Subcutaneous abdominal adipose tissue (tissue), 5 donors: ENCODE measurements at regions not wholly inside any gene's neighbourhood (a gene's known extent, or its start where the extent isn't known, plus 50 kb on each side); places are given as distances from the start of the nearest gene placed in this dataset.

Experiments
- H3K27ac ChIP-seq: one replicate; pipeline ENCODE4 v1.7.0; 2013; ENCODE audit warnings: low read depth, mild to moderate bottlenecking, inconsistent platforms, low read length, moderate library complexity
- H3K27me3 ChIP-seq, 5 donors: one replicate each; pipeline ENCODE4 v1.7.0; 2013; ENCODE audit warnings: low read length in 5 of 5, inconsistent platforms in 1 of 5; ENCODE audit not compliant: control insufficient read depth in 5 of 5, insufficient read depth in 4 of 5
- H3K36me3 ChIP-seq, 5 donors: one replicate each; pipeline ENCODE4 v1.7.0; 2013; ENCODE audit warnings: low read length in 5 of 5; ENCODE audit not compliant: control insufficient read depth in 5 of 5, insufficient read depth in 5 of 5
- H3K4me1 ChIP-seq, 5 donors: one replicate each; pipeline ENCODE4 v1.7.0; 2013; ENCODE audit warnings: low read length in 5 of 5, mild to moderate bottlenecking in 3 of 5, moderate library complexity in 1 of 5; ENCODE audit not compliant: control insufficient read depth in 5 of 5, insufficient read depth in 5 of 5
- H3K4me3 ChIP-seq, 5 donors: one replicate each; pipeline ENCODE4 v1.7.0; 2013; ENCODE audit warnings: low read length in 5 of 5, low read depth in 1 of 5
- H3K9ac ChIP-seq, 5 donors: one replicate each; pipeline ENCODE4 v1.7.0; 2013; ENCODE audit warnings: low read length in 5 of 5, mild to moderate bottlenecking in 4 of 5, moderate library complexity in 3 of 5
- H3K9me3 ChIP-seq, 5 donors: one replicate each; pipeline ENCODE4 v1.7.0; 2013; ENCODE audit warnings: low read length in 5 of 5; ENCODE audit not compliant: control insufficient read depth in 5 of 5
- donor health status: healthy.
- donor health status: healthy.
- donor health status: healthy.
- donor health status: healthy.
- donor health status: healthy.

GRCh38 chr14:71662291-71662790, 269.9 kb upstream of the RGS6 start:
- Histone ChIP-seq H3K27me3 (no peaks in the 10 kb centered on the region), H3K36me3 (peaks cover 0 to 16% (median 8%) of the 10 kb centered on the region in 5 donors), H3K9ac (no peak overlapping the region), H3K27ac (no peak overlapping the region), H3K4me3 (no peak overlapping the region), H3K9me3 (no peaks in the 10 kb centered on the region), H3K4me1 (peaks cover 0 to 23% (median 5%) of the 10 kb centered on the region in 5 donors)

GRCh38 chr14:71665157-71665556, 267.1 kb upstream of the RGS6 start:
- no peaks in the 10 kb centered on the region for H3K9me3 ChIP-seq
- peaks cover 0 to 10% (median 0%) of the 10 kb centered on the region in 5 donors for H3K4me1 ChIP-seq
- H3K27me3 ChIP-seq = no peaks in the 10 kb centered on the region

DNA sequence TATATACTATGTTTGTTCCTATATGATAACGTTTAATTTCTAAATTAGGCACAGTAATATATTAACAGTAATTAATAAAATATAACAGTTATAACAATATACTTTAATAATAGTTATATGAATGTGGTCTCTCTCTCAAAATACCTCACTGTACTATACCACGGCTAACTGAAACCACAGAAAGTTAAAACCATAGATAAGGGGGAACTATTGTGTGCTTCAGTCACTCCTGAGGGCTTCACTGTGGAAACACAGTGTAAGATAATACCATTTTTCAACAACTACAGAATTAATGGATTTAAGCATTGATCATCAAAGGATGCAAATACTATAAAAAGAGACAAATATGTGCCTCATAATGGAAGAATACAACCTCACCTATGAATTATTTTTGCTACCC, 266.4 kb upstream of the RGS6 start:
- Histone ChIP-seq H3K27ac (no peak overlapping the region), H3K36me3 (peaks cover 0 to 15% (median 8%) of the 10 kb centered on the region in 5 donors), H3K9ac (no peak overlapping the region), H3K4me1 (peaks cover 0 to 10% (median 0%) of the 10 kb centered on the region in 5 donors), H3K27me3 (no peaks in the 10 kb centered on the region), H3K4me3 (no peak overlapping the region), H3K9me3 (no peaks in the 10 kb centered on the region)

More at GRCh38 chr14:71665157-71665556, 267.1 kb upstream of the RGS6 start:
- Histone ChIP-seq H3K4me3 (no peak overlapping the region), H3K9ac (no peak overlapping the region), H3K36me3 (peaks cover 0 to 16% (median 8%) of the 10 kb centered on the region in 5 donors), H3K27ac (no peak overlapping the region)

DNA sequence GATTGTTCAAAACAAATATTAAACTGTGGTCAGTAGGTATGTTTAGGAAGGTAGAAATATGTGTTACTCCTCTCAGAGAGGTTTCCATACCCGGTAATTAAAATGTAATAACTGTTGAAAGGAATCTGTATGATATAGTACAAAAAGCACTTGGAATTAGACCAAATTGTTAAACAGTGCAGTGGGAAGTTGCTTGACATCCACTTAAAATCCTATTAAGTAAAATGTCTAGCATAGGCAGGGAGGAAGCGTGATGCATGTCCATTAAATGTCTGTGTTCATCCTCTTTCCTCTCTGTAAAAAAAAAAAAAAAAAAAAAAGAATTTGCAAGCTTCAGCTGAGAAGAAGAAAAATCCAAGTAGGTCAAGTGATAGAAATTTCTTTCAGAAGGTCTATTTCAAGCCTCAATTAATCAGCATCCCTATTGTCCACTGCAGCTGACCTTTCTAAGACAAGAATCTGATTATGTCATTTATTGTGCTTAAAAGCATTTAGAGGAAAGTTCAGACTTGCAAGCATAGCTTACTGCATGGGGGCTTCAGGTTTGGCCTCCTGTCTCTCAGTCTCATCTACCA, 265.6 kb upstream of the RGS6 start:
- Histone ChIP-seq H3K27ac (no peak overlapping the region), H3K27me3 (no peaks in the 10 kb centered on the region), H3K4me3 (no peak overlapping the region), H3K9me3 (no peaks in the 10 kb centered on the region), H3K4me1 (peaks cover 0 to 10% (median 0%) of the 10 kb centered on the region in 5 donors), H3K9ac (no peak overlapping the region), H3K36me3 (peaks cover under 1 to 13% (median 4%) of the 10 kb centered on the region in 5 donors)

- H3K9ac ChIP-seq = no peak overlapping the region
- H3K27ac ChIP-seq = no peak overlapping the region
- H3K27me3 ChIP-seq = no peaks in the 10 kb centered on the region
- no peaks in the 10 kb centered on the region for H3K9me3 ChIP-seq
- H3K36me3 ChIP-seq = peaks cover 3 to 19% (median 6%) of the 10 kb centered on the region in 5 donors
- H3K4me3 ChIP-seq = no peak overlapping the region
- peaks cover 0 to 10% (median 0%) of the 10 kb centered on the region in 5 donors for H3K4me1 ChIP-seq
Observed at GRCh38 chr14:71668186-71668912, 263.9 kb upstream of the RGS6 start.

DNA sequence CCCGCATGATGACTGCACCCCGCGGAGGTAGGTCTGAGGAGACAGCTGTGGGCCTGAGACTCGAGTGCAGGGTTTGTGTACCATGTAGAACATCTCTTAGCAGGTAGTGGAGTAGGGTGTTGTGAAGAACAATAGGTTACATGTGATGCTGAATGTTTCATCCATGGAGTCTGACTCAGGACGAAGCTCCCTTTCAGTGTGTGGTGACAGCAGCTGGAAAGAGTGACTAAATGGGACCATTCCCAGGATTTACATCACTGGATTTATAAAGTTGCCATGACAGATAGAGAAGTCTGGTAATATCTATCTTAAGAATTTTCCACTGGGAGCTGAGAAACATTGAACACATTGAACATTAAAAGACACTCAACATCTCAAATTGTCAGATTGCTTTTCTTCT, 259.6 kb upstream of the RGS6 start:
- H3K4me3 ChIP-seq = no peak overlapping the region
- peaks cover 3 to 29% (median 15%) of the 10 kb centered on the region in 5 donors for H3K36me3 ChIP-seq
- no peak overlapping the region for H3K27ac ChIP-seq
- H3K27me3 ChIP-seq = no peaks in the 10 kb centered on the region
- no peaks in the 10 kb centered on the region for H3K9me3 ChIP-seq
- H3K4me1 ChIP-seq = no peaks in the 10 kb centered on the region
- no peak overlapping the region for H3K9ac ChIP-seq

DNA sequence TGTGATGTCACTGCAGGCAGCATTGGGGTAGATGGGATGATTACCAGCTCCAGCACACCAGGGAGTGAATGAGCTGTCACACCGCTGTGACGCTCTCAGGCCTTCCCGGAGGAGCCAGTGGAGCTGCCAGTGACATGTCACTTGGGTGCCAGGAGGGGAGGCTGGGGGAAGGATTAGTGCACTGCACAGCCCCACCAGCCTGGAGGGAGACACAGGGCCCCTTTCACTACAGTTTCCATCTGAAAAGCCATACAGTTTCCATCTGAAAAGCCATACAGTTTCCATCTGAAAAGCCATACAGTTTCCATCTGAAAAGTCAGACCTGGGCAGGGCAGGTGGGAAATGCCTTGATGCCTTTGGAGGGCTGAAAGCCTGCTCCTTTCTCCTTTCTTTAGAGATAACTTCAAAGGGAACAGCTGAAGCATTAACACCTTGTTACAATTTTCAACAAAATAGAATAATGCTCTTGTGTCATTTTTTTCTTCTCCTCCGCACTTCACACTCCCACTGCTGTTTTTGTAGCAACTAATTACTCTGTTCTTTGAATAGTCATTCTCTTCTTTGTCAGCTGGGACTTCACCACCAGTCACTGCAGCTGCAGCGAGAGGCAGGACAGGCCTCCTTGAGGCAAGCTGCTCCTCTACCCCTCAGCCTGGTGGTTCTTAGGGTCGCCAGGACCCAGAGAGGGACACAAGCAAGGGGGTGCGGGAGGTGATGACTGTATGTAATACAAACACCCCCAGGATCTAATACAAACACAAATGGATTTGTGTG, 256.9 kb upstream of the RGS6 start:
- no peaks in the 10 kb centered on the region for H3K27me3 ChIP-seq
- H3K36me3 ChIP-seq = peaks cover 3 to 29% (median 15%) of the 10 kb centered on the region in 5 donors
- no peaks in the 10 kb centered on the region for H3K9me3 ChIP-seq
- no peaks in the 10 kb centered on the region for H3K4me1 ChIP-seq
- no peak overlapping the region for H3K27ac ChIP-seq
- H3K4me3 ChIP-seq = no peak overlapping the region
- no peak overlapping the region for H3K9ac ChIP-seq

- Histone ChIP-seq H3K4me1 (no peaks in the 10 kb centered on the region), H3K9me3 (no peaks in the 10 kb centered on the region), H3K27me3 (no peaks in the 10 kb centered on the region), H3K9ac (no peak overlapping the region), H3K4me3 (no peak overlapping the region), H3K27ac (no peak overlapping the region), H3K36me3 (peaks cover 3 to 29% (median 15%) of the 10 kb centered on the region in 5 donors)
Observed at GRCh38 chr14:71675900-71676287, 256.3 kb upstream of the RGS6 start.

DNA sequence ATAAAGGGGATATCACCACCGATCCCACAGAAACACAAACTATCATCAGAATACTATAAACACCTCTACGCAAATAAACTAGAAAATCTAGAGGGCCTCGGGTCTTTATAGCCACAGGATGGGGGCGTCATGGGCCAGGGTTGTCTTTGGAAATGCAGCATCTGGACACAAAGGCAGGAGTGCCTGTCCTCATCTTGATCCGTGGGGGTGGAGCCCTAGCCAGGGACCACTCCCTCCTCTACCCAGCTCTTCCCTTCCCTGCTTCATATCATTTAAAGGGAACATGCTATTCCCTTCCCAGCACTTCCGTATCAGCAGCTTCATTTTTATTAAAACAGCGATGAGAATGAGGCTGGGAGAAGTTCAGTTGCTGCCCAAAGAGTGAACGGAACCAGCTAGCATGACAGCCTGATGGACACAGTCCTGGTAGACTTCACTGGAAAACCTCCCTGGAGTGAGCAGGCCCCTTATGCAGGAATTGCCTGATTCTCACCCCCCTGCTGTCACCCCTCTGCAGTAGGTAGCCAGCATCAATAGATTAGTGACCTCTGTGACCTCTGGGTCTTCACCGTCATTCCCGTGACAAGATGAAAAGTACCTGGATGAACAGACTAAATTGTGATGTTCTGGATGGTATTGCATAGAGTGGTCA, 251.4 kb upstream of the RGS6 start:
- Histone ChIP-seq H3K9ac (no peak overlapping the region), H3K4me3 (no peak overlapping the region), H3K36me3 (peaks cover 3 to 15% (median 6%) of the 10 kb centered on the region in 5 donors), H3K27me3 (no peaks in the 10 kb centered on the region), H3K4me1 (no peaks in the 10 kb centered on the region), H3K27ac (no peak overlapping the region), H3K9me3 (no peaks in the 10 kb centered on the region)
